Neuronal stem cell (in vitro differentiated cells): ENCODE measurements at regions not wholly inside any gene's neighbourhood (a gene's known extent, or its start where the extent isn't known, plus 50 kb on each side); places are given as distances from the start of the nearest gene placed in this dataset.

Experiments used
- DNase-seq: peaks from one replicate; pipeline ENCODE4 v3.0.0-alpha.2; 2013; ENCODE audit warnings: low spot score
- H2AFZ ChIP-seq: one replicate; pipeline ENCODE4 v1.6.1; 2013; ENCODE audit warnings: mild to moderate bottlenecking, low read length, inconsistent platforms
- H2AK5ac ChIP-seq: 2 replicates; pipeline ENCODE4 v1.6.1; 2013; ENCODE audit warnings: low read depth, mild to moderate bottlenecking, inconsistent platforms, low read length, moderate library complexity, mixed read lengths
- H2BK120ac ChIP-seq: 2 replicates; pipeline ENCODE4 v1.6.1; 2013; ENCODE audit warnings: low read depth, mild to moderate bottlenecking, inconsistent platforms, low read length, moderate library complexity, mixed read lengths
- H2BK12ac ChIP-seq: one replicate; pipeline ENCODE4 v1.6.1; 2013; ENCODE audit warnings: low read length, inconsistent platforms
- H2BK15ac ChIP-seq: 2 replicates; pipeline ENCODE4 v1.6.1; 2013; ENCODE audit warnings: mild to moderate bottlenecking, low read length, inconsistent platforms, mixed read lengths
- H2BK5ac ChIP-seq: one replicate; pipeline ENCODE4 v1.6.1; 2013; ENCODE audit warnings: inconsistent platforms, mild to moderate bottlenecking, low read length, moderate library complexity
- H3K14ac ChIP-seq: one replicate; pipeline ENCODE4 v1.6.1; 2013; ENCODE audit warnings: low read length, inconsistent platforms
- H3K18ac ChIP-seq: 2 replicates; pipeline ENCODE4 v1.6.1; 2013; ENCODE audit warnings: low read length, inconsistent platforms
- H3K23ac ChIP-seq: 2 replicates; pipeline ENCODE4 v1.6.1; 2013; ENCODE audit warnings: low read depth, mild to moderate bottlenecking, mixed read lengths, low read length, inconsistent platforms; ENCODE audit not compliant: poor library complexity
- H3K27ac ChIP-seq: replicated peaks from 3 replicates; pipeline ENCODE4 v1.5.1; 2013; ENCODE audit warnings: low read length, inconsistent platforms
- H3K27me3 ChIP-seq, 3 experiments: 2 replicates each; pipeline ENCODE4 v1.6.1; 2013; ENCODE audit warnings: low read length in 3 of 3, mild to moderate bottlenecking in 2 of 3, inconsistent platforms in 1 of 3, low read depth in 1 of 3, mixed read lengths in 1 of 3, moderate library complexity in 1 of 3; ENCODE audit not compliant: control insufficient read depth in 3 of 3, insufficient read depth in 3 of 3
- H3K36me3 ChIP-seq, 2 donors: replicated peaks in 1 of 2; 2 replicates each; pipeline ENCODE4 v1.6.1; 2013; ENCODE audit warnings: low read length in 2 of 2; ENCODE audit not compliant: control insufficient read depth in 2 of 2, insufficient read depth in 2 of 2
- H3K4ac ChIP-seq: 2 replicates; pipeline ENCODE4 v1.6.1; 2013; ENCODE audit warnings: inconsistent platforms, mild to moderate bottlenecking, low read length, moderate library complexity
- H3K4me1 ChIP-seq, 2 donors: 1 replicate in 1 of 2; 2 replicates in 1 of 2; pipeline ENCODE4 v1.6.1; 2013; ENCODE audit warnings: low read length in 2 of 2, low read depth in 1 of 2; ENCODE audit not compliant: control insufficient read depth in 2 of 2, insufficient read depth in 1 of 2
- H3K4me2 ChIP-seq: one replicate; pipeline ENCODE4 v1.6.1; 2013; ENCODE audit warnings: mild to moderate bottlenecking, low read length, inconsistent platforms; ENCODE audit not compliant: insufficient read depth, poor library complexity, severe bottlenecking
- H3K4me3 ChIP-seq, 2 donors: 2 replicates each; pipeline ENCODE4 v1.5.1; 2013; ENCODE audit warnings: low read length in 2 of 2, mild to moderate bottlenecking in 2 of 2, inconsistent platforms in 1 of 2, moderate library complexity in 1 of 2
- H3K79me1 ChIP-seq: one replicate; pipeline ENCODE4 v1.6.1; 2013; ENCODE audit warnings: low read depth, mild to moderate bottlenecking, inconsistent platforms, low read length, moderate library complexity
- H3K9ac ChIP-seq: one replicate; pipeline ENCODE4 v1.6.1; 2013; ENCODE audit warnings: mild to moderate bottlenecking, low read depth, low read length, inconsistent platforms; ENCODE audit not compliant: poor library complexity
- H3K9me3 ChIP-seq, 2 donors: replicated peaks in 1 of 2; 2 replicates each; pipeline versions ENCODE3 to v1.6.1; 2013; ENCODE audit warnings: low read length in 2 of 2, mild to moderate bottlenecking in 2 of 2, inconsistent platforms in 1 of 2, low read depth in 1 of 2, mixed read lengths in 1 of 2, moderate library complexity in 1 of 2; ENCODE audit not compliant: control insufficient read depth in 2 of 2, insufficient read depth in 1 of 2
- H4K8ac ChIP-seq: one replicate; pipeline ENCODE4 v1.6.1; 2013; ENCODE audit warnings: low read depth, mild to moderate bottlenecking, inconsistent platforms, low read length, moderate library complexity
- H4K91ac ChIP-seq: one replicate; pipeline ENCODE4 v1.6.1; 2013; ENCODE audit warnings: low read length, low read depth, mild to moderate bottlenecking, inconsistent platforms; ENCODE audit not compliant: poor library complexity
- WGBS, 2 donors: extraction: QIAGEN DNeasy Blood & Tissue Kit; methylation state at CpG; one replicate each; pipeline ENCODE4 v1.1.7; 2013; ENCODE audit warnings: missing lambda C conversion rate in 2 of 2, mixed read lengths in 1 of 2; ENCODE audit not compliant: insufficient read length in 2 of 2, insufficient replicate concordance in 1 of 2; ENCODE audit errors: extremely low coverage in 2 of 2; 5-methylcytosine and 5-hydroxymethylcytosine counted together

- Histone ChIP-seq H2BK120ac (no peak overlapping the region), H2BK5ac (no peak overlapping the region), H3K18ac (no peak overlapping the region), H3K9me3 (no peaks in the 10 kb centered on the region), H3K27ac (no peak overlapping the region), H3K4me2 (no peak overlapping the region), H2BK15ac (no peak overlapping the region), H3K27me3 (no peaks in the 10 kb centered on the region), H3K9ac (no peak overlapping the region), H3K79me1 (no peaks in the 10 kb centered on the region), H3K23ac (no peak overlapping the region), H2AFZ (no peak overlapping the region), H4K91ac (no peak overlapping the region), H3K4me1 (no peaks in the 10 kb centered on the region), H2AK5ac (no peak overlapping the region), H3K4ac (no peak overlapping the region), H4K8ac (no peak overlapping the region), H2BK12ac (no peak overlapping the region), H3K4me3 (no peak overlapping the region), H3K14ac (no peak overlapping the region), H3K36me3 (no peaks in the 10 kb centered on the region)
- DNase-seq, result no peak
- no CpG with 5 or more reads among the region's 17 CpGs for WGBS, 2 donors
Observed at GRCh38 chr11:28581286-28582242, 473.4 kb downstream of the METTL15 start.

DNA sequence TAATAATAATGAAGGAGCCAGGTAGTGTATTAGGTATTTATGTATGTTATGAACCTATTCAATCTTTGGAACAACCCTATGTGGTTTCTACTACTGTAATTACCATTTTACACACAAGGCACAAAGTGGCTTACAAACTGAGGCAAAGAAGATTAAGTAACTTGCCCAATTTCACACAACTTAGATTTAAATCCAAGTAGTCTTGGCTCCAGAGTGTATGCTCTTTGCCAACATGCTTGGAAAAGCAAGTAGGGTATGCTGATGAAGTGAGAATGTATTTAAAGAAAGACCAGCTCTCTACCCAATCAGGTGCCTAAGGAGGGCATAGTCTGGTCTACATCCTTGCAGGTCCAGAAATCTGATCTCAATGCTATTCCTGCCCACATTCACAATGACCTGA, 463.2 kb downstream of the METTL15 start:
- Histone ChIP-seq H3K27ac (no peak overlapping the region), H3K18ac (no peak overlapping the region), H3K4me1 (peaks cover 2 to 4% of the 10 kb centered on the region in 2 donors), H3K27me3 (no peaks in the 10 kb centered on the region), H3K79me1 (no peaks in the 10 kb centered on the region), H2BK12ac (no peak overlapping the region), H3K14ac (no peak overlapping the region), H2BK15ac (no peak overlapping the region), H3K36me3 (no peaks in the 10 kb centered on the region), H3K4me2 (no peak overlapping the region), H3K4me3 (no peak overlapping the region), H3K9ac (no peak overlapping the region), H2AFZ (no peak overlapping the region), H2BK120ac (no peak overlapping the region), H3K23ac (no peak overlapping the region), H2AK5ac (no peak overlapping the region), H3K9me3 (no peaks in the 10 kb centered on the region), H2BK5ac (no peak overlapping the region), H4K8ac (no peak overlapping the region), H3K4ac (no peak overlapping the region), H4K91ac (no peak overlapping the region)
- no peak for DNase-seq

DNA sequence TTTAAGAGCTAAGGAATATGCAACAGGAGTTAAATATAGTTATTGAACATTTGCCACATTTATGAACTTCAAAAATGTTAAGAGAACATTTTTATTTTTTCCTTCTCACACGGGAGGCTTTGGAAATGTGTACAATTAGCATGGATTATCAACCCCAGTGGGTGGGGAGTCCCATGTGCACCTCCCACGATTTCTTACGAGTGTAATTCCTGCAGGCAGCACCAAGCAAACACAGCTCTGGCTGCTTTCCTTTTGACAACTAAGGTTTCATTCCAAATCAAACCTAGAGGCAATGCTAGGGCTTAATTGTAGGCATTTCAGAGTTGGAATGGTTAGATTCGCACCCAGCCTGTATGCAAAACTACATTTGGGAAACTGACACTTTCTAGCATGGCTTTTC, 460.9 kb downstream of the METTL15 start:
- no peaks in the 10 kb centered on the region for H3K27me3 ChIP-seq
- H2BK12ac ChIP-seq, result no peak overlapping the region
- H2AFZ ChIP-seq, result no peak overlapping the region
- no peak overlapping the region for H3K9ac ChIP-seq
- no peak overlapping the region for H2BK5ac ChIP-seq
- H4K91ac ChIP-seq, result no peak overlapping the region
- no peak overlapping the region for H3K4ac ChIP-seq
- H3K79me1 ChIP-seq, result no peaks in the 10 kb centered on the region
- H3K14ac ChIP-seq, result no peak overlapping the region
- no peaks in the 10 kb centered on the region for H3K36me3 ChIP-seq
- H3K23ac ChIP-seq, result no peak overlapping the region
- WGBS, 2 donors, result no CpG with 5 or more reads among the region's 4 CpGs
- H3K9me3 ChIP-seq, result no peaks in the 10 kb centered on the region
- no peak overlapping the region for H2AK5ac ChIP-seq
- H3K27ac ChIP-seq, result no peak overlapping the region
- no peak overlapping the region for H3K4me3 ChIP-seq
- H3K4me1 ChIP-seq, result peaks cover 2 to 4% of the 10 kb centered on the region in 2 donors
- no peak for DNase-seq
- no peak overlapping the region for H2BK120ac ChIP-seq
- H2BK15ac ChIP-seq, result no peak overlapping the region
- no peak overlapping the region for H3K4me2 ChIP-seq
- no peak overlapping the region for H3K18ac ChIP-seq
- H4K8ac ChIP-seq, result no peak overlapping the region

- no peaks in the 10 kb centered on the region for H3K79me1 ChIP-seq
- H3K9me3 ChIP-seq, result no peaks in the 10 kb centered on the region
- DNase-seq, result peak; percentile 71
- H3K36me3 ChIP-seq, result no peaks in the 10 kb centered on the region
- H2AFZ ChIP-seq, result peak overlapping the region; percentile 85
- no peak overlapping the region for H3K9ac ChIP-seq
- H3K27me3 ChIP-seq, result no peaks in the 10 kb centered on the region
- no peak overlapping the region for H2BK5ac ChIP-seq
- H3K14ac ChIP-seq, result no peak overlapping the region
- no peak overlapping the region for H3K4ac ChIP-seq
- H3K18ac ChIP-seq, result peak overlapping the region; percentile 68
- H2BK12ac ChIP-seq, result no peak overlapping the region
- H4K91ac ChIP-seq, result no peak overlapping the region
- H3K27ac ChIP-seq, result no peak overlapping the region
- H2BK120ac ChIP-seq, result no peak overlapping the region
- H3K4me3 ChIP-seq, result peak overlapping the region in 1 of 2 donors; percentile 34
- WGBS, 2 donors, result no CpG with 5 or more reads among the region's 17 CpGs
- no peak overlapping the region for H2AK5ac ChIP-seq
- no peak overlapping the region for H4K8ac ChIP-seq
- H2BK15ac ChIP-seq, result no peak overlapping the region
- peaks cover 2 to 4% of the 10 kb centered on the region in 2 donors for H3K4me1 ChIP-seq
- H3K23ac ChIP-seq, result no peak overlapping the region
- peak overlapping the region; percentile 13 for H3K4me2 ChIP-seq
Observed at GRCh38 chr11:28566339-28567089, 458.3 kb downstream of the METTL15 start.
